ENCODE measurements at regions not wholly inside any gene's neighbourhood (a gene's known extent, or its start where the extent isn't known, plus 50 kb on each side); places are given as distances from the start of the nearest gene placed in this dataset.

- WGBS, 2 experiments (ENCODE audit: low coverage in 1 of 2, low lambda C conversion rate in 2 of 2, missing lambda C conversion rate in 2 of 2) = 31 to 50% methylated on average over 4 of the region's 4 CpGs
- DNase-seq = no peak
- Histone ChIP-seq H3K79me2 (ENCODE audit: insufficient read depth) (no peaks in the 10 kb centered on the region), H3K4me1 (ENCODE audit: insufficient read depth) (no peaks in the 10 kb centered on the region), H3K4me3 (no peak overlapping the region), H3K9me3 (ENCODE audit: low read depth) (no peaks in the 10 kb centered on the region), H3K27ac (no peak overlapping the region), H2AFZ (no peak overlapping the region), H3K9ac (no peak overlapping the region), H3K36me3 (ENCODE audit: low read depth) (no peaks in the 10 kb centered on the region), H3K27me3 (replicated peaks; ENCODE audit: insufficient read depth) (no peaks in the 10 kb centered on the region), H3K4me2 (ENCODE audit: unreplicated experiment) (no peak overlapping the region), H4K20me1 (ENCODE audit: insufficient read depth) (no peaks in the 10 kb centered on the region), H3F3A (ENCODE audit: insufficient read depth) (no peaks in the 10 kb centered on the region), H3K9me2 (ENCODE audit: insufficient read depth) (no peaks in the 10 kb centered on the region)
- in situ Hi-C loops (cut with MboI) = no loop called here
- TF ChIP-seq EZH2phosphoT487 (IDR thresholded peaks at IDR 0.05; ENCODE audit: insufficient read depth, low read depth) (no peak), EZH2 (IDR thresholded peaks at IDR 0.05; ENCODE audit: insufficient read depth, poor library complexity, severe bottlenecking) (no peak)
Observed at GRCh38 chrX:124895947-124896346, 423.7 kb upstream of the TEX13C start.

GRCh38 chrX:124902953-124903352 is 416.7 kb upstream of the TEX13C start:
- H2AFZ ChIP-seq = no peak overlapping the region
- H3K4me1 ChIP-seq (ENCODE audit: insufficient read depth) = no peaks in the 10 kb centered on the region
- DNase-seq = no peak
- no peak overlapping the region for H3K4me2 ChIP-seq (ENCODE audit: unreplicated experiment)
- no peaks in the 10 kb centered on the region for H3K79me2 ChIP-seq (ENCODE audit: insufficient read depth)
- H3F3A ChIP-seq (ENCODE audit: insufficient read depth) = no peaks in the 10 kb centered on the region
- WGBS, 2 experiments (ENCODE audit: low coverage in 1 of 2, low lambda C conversion rate in 2 of 2, missing lambda C conversion rate in 2 of 2) = 45 to 47% methylated on average over 2 of the region's 2 CpGs
- no peak overlapping the region for H3K27ac ChIP-seq
- H3K27me3 ChIP-seq (replicated peaks; ENCODE audit: insufficient read depth) = no peaks in the 10 kb centered on the region
- in situ Hi-C loops (cut with MboI) = no loop called here
- no peaks in the 10 kb centered on the region for H3K9me3 ChIP-seq (ENCODE audit: low read depth)
- no peak overlapping the region for H3K9ac ChIP-seq
- no peaks in the 10 kb centered on the region for H3K9me2 ChIP-seq (ENCODE audit: insufficient read depth)
- no peak overlapping the region for H3K4me3 ChIP-seq
- no peaks in the 10 kb centered on the region for H3K36me3 ChIP-seq (ENCODE audit: low read depth)
- H4K20me1 ChIP-seq (ENCODE audit: insufficient read depth) = no peaks in the 10 kb centered on the region
- TF ChIP-seq EZH2 (IDR thresholded peaks at IDR 0.05; ENCODE audit: insufficient read depth, poor library complexity, severe bottlenecking) = no peak
- no peak for TF ChIP-seq EZH2phosphoT487 (IDR thresholded peaks at IDR 0.05; ENCODE audit: insufficient read depth, low read depth)

DNA sequence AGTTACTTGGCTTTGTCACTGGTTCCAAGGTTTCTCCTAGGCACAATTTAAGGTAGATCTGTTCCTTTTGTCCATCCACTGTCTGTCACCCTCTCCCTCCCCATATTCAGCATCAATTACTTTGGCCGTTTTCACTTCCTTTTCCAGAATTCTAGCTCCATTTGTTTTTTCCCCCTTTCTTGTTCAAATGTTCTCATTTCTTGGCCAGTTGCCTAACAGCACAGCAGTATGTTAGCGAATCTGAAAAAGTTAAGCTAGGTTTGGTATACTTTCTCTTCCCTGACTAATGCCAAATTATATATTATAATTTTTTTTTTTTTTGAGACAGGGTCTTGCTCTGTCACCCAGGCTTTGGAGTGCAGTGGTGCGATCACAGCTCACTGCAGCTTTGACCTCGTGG is 409.1 kb upstream of the TEX13C start:
- H3K27me3 ChIP-seq (replicated peaks; ENCODE audit: insufficient read depth) = no peaks in the 10 kb centered on the region
- H3K36me3 ChIP-seq (ENCODE audit: low read depth) = no peaks in the 10 kb centered on the region
- no peaks in the 10 kb centered on the region for H3K9me2 ChIP-seq (ENCODE audit: insufficient read depth)
- H3K27ac ChIP-seq = no peak overlapping the region
- in situ Hi-C loops (cut with MboI) = no loop called here
- no peaks in the 10 kb centered on the region for H4K20me1 ChIP-seq (ENCODE audit: insufficient read depth)
- TF ChIP-seq EZH2 (IDR thresholded peaks at IDR 0.05; ENCODE audit: insufficient read depth, poor library complexity, severe bottlenecking) = no peak
- TF ChIP-seq EZH2phosphoT487 (IDR thresholded peaks at IDR 0.05; ENCODE audit: insufficient read depth, low read depth) = no peak
- no peaks in the 10 kb centered on the region for H3K79me2 ChIP-seq (ENCODE audit: insufficient read depth)
- H3K4me1 ChIP-seq (ENCODE audit: insufficient read depth) = no peaks in the 10 kb centered on the region
- no peak for DNase-seq
- WGBS, 2 experiments (ENCODE audit: low coverage in 1 of 2, low lambda C conversion rate in 2 of 2, missing lambda C conversion rate in 2 of 2) = 29 to 36% methylated on average over 4 of the region's 4 CpGs
- H2AFZ ChIP-seq = no peak overlapping the region
- no peaks in the 10 kb centered on the region for H3K9me3 ChIP-seq (ENCODE audit: low read depth)
- H3K9ac ChIP-seq = no peak overlapping the region
- no peaks in the 10 kb centered on the region for H3F3A ChIP-seq (ENCODE audit: insufficient read depth)
- H3K4me3 ChIP-seq = no peak overlapping the region
- no peak overlapping the region for H3K4me2 ChIP-seq (ENCODE audit: unreplicated experiment)

DNA sequence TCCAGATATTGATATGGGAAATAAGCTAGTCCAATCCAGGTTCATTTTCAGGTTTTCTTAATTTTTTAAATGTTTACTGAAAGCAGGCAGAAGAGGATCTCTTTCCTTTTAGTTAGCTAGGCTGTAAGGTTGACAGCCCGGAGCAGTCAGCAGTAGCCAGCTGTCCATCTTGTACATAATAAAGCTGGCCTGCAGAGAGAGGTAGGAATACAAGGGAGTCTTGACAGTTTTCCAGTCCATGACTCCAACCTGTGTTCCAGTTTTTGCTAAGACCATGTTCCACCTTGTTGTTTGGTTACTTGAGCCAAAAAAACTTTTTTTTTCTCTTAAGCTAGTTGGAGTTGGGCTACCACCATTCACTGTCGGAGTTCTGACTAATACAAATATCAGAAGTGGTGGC is 402.7 kb upstream of the TEX13C start:
- Histone ChIP-seq H3K27ac (no peak overlapping the region), H4K20me1 (ENCODE audit: insufficient read depth) (no peaks in the 10 kb centered on the region), H3K4me2 (ENCODE audit: unreplicated experiment) (no peak overlapping the region), H3K36me3 (ENCODE audit: low read depth) (no peaks in the 10 kb centered on the region), H3K4me1 (ENCODE audit: insufficient read depth) (no peaks in the 10 kb centered on the region), H3F3A (ENCODE audit: insufficient read depth) (no peaks in the 10 kb centered on the region), H3K9me3 (ENCODE audit: low read depth) (no peaks in the 10 kb centered on the region), H3K27me3 (replicated peaks; ENCODE audit: insufficient read depth) (no peaks in the 10 kb centered on the region), H3K9ac (no peak overlapping the region), H3K9me2 (ENCODE audit: insufficient read depth) (no peaks in the 10 kb centered on the region), H3K4me3 (no peak overlapping the region), H2AFZ (no peak overlapping the region), H3K79me2 (ENCODE audit: insufficient read depth) (no peaks in the 10 kb centered on the region)
- DNase-seq = no peak
- in situ Hi-C loops (cut with MboI) = no loop called here
- 22 to 46% methylated on average over 2 of the region's 2 CpGs for WGBS, 2 experiments (ENCODE audit: low coverage in 1 of 2, low lambda C conversion rate in 2 of 2, missing lambda C conversion rate in 2 of 2)
- TF ChIP-seq EZH2 (IDR thresholded peaks at IDR 0.05; ENCODE audit: insufficient read depth, poor library complexity, severe bottlenecking) = no peak
- no peak for TF ChIP-seq EZH2phosphoT487 (IDR thresholded peaks at IDR 0.05; ENCODE audit: insufficient read depth, low read depth)

DNA sequence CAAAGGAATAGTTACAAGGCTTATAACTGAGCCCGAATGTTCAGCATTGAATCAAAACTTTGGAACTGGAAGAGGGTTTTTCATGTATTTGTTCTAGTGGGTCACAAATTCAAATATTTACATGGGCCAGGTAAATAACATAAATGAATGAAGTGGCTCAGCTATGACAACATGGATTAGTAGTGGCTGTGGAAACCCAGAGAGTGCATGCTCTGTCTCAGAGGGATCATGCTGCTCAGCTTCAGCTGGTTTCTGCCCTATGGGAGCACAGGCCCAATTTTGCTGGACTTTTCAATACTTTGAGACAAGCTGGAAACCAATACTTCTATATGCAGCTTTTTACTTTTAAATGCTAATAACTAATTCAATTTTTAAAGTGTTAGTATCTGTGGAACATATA is 394.0 kb upstream of the TEX13C start:
- no peak overlapping the region for H3K4me2 ChIP-seq (ENCODE audit: unreplicated experiment)
- in situ Hi-C loops (cut with MboI) = no loop called here
- H3F3A ChIP-seq (ENCODE audit: insufficient read depth) = no peaks in the 10 kb centered on the region
- DNase-seq = no peak
- TF ChIP-seq EZH2phosphoT487 (IDR thresholded peaks at IDR 0.05; ENCODE audit: insufficient read depth, low read depth) (no peak), EZH2 (IDR thresholded peaks at IDR 0.05; ENCODE audit: insufficient read depth, poor library complexity, severe bottlenecking) (no peak)
- no peak overlapping the region for H3K4me3 ChIP-seq
- no peaks in the 10 kb centered on the region for H3K27me3 ChIP-seq (replicated peaks; ENCODE audit: insufficient read depth)
- no peaks in the 10 kb centered on the region for H3K4me1 ChIP-seq (ENCODE audit: insufficient read depth)
- H2AFZ ChIP-seq = no peak overlapping the region
- no peaks in the 10 kb centered on the region for H3K79me2 ChIP-seq (ENCODE audit: insufficient read depth)
- H3K9me2 ChIP-seq (ENCODE audit: insufficient read depth) = no peaks in the 10 kb centered on the region
- H3K9ac ChIP-seq = no peak overlapping the region
- H3K9me3 ChIP-seq (ENCODE audit: low read depth) = no peaks in the 10 kb centered on the region
- WGBS, 2 experiments (ENCODE audit: low coverage in 1 of 2, low lambda C conversion rate in 2 of 2, missing lambda C conversion rate in 2 of 2) = 6 to 12% methylated on average over 1 of the region's 1 CpG
- no peaks in the 10 kb centered on the region for H3K36me3 ChIP-seq (ENCODE audit: low read depth)
- H3K27ac ChIP-seq = no peak overlapping the region
- H4K20me1 ChIP-seq (ENCODE audit: insufficient read depth) = no peaks in the 10 kb centered on the region

All from GM23248 (cell line).